ENCODE measurements at regions not wholly inside any gene's neighbourhood (a gene's known extent, or its start where the extent isn't known, plus 50 kb on each side); places are given as distances from the start of the nearest gene placed in this dataset.

- intact Hi-C loops (cut with DNase I), result loop anchor here (2.0 to 5.0 kb wide), 4 partner anchors 81 to 236 kb away; no protein-coding TSS in a partner anchor
- DNase-seq (no peak), ATAC-seq (no peak)
These were observed 50.0 kb upstream of the LCTL start for GRCh38 chr15:66615846-66616245.

GRCh38 chr15:66617137-66618090 is 51.6 kb upstream of the LCTL start:
- peak; percentile 41 to 75 for ATAC-seq
- intact Hi-C loops (cut with DNase I), result loop anchor here (2.0 to 5.0 kb wide), 4 partner anchors 80 to 235 kb away; no protein-coding TSS in a partner anchor

GRCh38 chr15:66619152-66619903 is 53.5 kb upstream of the LCTL start:
- peak; percentile 83 for DNase-seq
- ATAC-seq, result peak; percentile 62 to 70
- intact Hi-C loops (cut with DNase I), result loop anchor here (5.0 kb wide), 3 partner anchors 78 to 233 kb away; no protein-coding TSS in a partner anchor

More at GRCh38 chr15:66617137-66618090, 51.6 kb upstream of the LCTL start:
- DNase-seq, result peak; percentile 93

DNA sequence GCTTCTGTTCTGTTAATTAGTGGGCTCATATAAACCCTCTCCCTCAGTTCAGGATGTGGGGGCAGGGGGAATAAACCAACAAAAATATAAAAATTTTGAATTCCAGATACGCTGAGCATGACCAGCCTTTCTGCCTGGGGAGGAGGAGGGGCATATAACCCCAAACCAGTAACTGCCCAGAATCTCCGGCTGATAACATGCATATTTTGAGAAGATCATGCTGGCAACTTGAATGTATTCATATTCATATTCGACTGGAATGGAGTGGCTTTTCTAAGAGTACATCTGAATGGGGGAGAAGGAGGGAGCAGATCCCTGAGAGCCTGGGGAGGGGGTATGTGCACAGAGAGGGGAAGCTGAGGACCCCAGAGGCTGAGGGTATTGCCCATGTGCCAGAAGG is 54.5 kb upstream of the LCTL start:
- ATAC-seq (no peak), DNase-seq (no peak)
- intact Hi-C loops (cut with DNase I), result no loop called here

- DNase-seq (no peak), ATAC-seq (no peak)
- intact Hi-C loops (cut with DNase I), result no loop called here
These were observed 55.0 kb upstream of the LCTL start for GRCh38 chr15:66620744-66621344.

DNA sequence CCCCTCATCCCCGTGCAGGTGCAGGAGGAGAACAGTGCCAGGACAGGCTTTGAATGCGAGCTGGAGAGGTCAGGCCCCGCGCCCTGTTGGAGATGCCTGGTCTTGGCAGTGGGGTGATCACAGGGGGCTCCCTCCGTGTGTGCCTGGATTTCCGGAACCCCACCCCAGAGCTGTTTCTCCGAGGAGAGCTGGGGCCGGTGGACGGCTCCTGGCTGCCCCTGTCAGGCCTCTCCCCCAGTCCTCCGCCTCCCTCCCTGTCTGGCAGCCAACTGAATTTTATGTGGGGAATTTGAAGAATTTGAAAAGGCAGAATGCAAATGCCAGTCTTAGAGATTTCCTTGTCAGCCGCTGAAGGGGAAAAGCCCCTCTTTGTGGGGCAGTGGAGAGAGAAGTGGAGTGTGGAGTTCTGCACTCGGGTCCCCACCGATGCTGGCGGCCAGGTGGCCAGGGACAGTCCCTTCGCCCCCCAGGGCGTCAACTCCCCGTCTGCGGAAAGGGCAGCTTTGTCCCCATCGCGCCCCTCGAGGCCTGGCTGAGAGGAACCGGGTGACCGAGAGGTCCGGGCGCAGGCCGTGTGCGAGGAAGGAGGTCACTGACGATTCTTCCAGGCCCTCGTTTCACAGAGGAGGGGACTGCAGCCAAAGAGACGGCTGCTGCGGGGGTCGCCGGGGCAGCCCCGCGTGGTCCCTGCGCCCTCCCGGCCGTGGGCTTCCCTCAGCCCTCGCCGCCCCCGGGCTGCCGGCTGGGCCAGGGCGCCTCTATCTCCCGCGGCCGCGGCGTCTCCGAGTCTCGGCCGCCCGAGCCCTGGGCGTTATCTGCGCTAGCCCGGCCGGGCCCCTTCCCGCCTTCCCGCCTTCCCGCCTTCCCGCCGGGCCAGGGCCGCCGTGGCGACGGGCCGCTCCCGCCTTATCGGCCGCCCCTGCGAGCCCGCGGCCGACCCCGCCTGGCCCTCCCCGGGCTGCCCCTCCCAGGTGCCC is 56.0 kb upstream of the LCTL start:
- DNase-seq, result peak; percentile 41
- intact Hi-C loops (cut with DNase I), result no loop called here
- peak; percentile 45 to 48 for ATAC-seq

DNA sequence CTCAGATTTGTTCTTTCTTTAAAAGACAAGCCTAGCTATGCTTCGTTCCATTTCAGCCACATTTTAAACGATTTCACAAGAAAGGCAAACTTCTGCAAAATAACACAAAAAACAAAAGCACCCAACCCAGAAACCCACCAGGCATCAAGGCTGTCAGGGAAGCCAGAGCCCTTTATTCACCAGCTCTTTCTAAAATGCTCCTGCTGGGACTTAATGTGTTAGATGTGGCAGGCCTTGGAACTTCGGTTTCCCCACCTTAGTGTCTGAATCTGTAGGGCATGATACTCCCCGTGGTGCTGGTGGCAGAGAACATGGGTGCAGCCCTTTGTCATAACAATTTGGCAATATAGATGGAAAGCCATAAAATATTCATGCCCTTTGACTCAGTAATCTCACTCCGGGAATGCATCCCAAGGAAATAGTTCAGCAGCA is 56.8 kb upstream of the LCTL start:
- no peak for ATAC-seq

DNA sequence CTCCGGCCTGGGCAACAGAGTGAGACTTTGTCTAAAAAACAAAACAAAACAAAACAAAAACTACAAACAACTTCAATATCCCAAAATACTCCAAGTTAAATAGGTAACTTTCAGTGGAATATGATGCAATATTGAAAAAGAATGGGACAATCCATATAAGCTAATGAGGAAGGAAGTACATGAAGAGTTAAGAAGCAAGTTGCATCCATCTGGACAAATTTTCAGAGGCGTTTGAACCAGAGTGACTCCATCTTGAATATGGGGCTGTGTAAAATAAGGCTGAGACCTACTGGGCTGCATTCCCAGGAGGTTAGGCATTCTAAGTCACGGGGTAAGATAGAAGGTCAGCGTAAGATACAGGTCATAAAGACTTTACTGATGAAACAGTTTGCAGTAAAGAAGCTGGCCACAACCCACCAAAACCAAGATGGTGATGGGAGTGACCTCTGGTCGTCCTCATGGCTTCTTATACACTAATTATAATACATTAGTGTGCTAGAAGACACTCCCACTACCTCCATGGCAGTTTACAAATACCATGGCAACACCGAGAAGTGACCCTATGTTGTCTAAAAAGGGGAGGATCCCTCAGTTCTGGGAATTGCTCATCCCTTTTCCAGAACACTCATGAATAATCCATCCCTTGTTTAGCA is 58.1 kb upstream of the LCTL start:
- intact Hi-C loops (cut with DNase I), result no loop called here
- DNase-seq, result no peak

More for the DNA sequence above, 56.8 kb upstream of the LCTL start:
- intact Hi-C loops (cut with DNase I), result no loop called here
- DNase-seq, result no peak

GRCh38 chr15:66625531-66625930 is 59.7 kb upstream of the LCTL start:
- intact Hi-C loops (cut with DNase I), result no loop called here
- no peak for ATAC-seq
- DNase-seq, result no peak

More for the DNA sequence above, 58.1 kb upstream of the LCTL start:
- ATAC-seq, result no peak

DNA sequence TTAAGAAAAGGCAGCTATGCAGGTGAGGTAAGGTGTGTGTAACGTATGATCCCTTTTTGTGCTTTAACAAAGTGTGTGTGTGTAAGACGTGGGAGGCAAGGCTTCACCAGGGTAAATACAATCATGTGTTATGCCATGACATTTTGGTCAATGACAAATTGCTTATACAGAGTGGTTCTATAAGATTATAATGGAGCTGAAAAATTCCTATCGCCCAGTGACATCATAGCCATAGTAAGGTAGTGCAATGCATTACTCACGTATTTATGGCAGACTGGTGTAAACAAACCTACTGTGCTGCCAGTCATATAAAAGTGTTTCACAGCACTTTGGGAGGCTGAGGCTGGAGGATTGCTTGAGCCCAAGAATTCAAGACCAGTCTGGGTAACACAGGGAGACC is 60.2 kb upstream of the LCTL start:
- ATAC-seq (no peak), DNase-seq (no peak)
- intact Hi-C loops (cut with DNase I), result no loop called here

DNA sequence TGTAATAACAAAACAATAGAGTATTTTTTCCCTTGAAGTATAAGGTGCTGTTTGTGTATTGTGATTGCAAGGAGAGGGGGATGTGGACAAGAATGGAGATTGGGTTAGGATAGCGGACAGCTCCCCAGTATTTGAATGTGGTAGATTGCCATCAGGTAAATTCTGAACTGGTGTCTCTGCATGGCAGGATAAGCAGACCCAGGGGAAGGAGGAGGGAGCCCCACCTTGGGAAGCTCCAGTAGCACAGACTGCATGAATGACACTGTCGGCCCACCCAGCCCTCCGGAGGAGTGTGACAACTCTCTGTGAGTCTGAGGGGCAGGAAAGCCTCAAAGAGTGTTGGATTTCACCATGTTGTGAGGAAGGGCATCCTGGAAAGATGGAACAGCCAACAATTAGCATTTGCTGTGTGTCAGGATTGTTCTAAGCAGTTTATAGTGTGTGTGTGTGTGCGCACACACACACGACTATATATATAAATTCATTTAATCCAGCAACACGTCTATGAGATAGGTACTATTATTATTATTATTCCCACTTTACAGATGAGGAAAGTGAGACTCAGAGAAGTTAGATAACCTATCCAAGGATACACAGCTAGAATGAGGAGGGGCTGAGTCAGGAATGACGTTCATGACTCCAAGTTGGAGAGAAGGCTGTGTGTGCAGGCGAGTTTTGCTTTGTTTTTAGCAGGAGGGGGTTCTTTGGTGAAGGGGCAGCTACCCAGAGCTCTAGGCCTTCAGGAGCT is 63.4 kb upstream of the LCTL start:
- DNase-seq, result no peak
- ATAC-seq, result no peak

DNA sequence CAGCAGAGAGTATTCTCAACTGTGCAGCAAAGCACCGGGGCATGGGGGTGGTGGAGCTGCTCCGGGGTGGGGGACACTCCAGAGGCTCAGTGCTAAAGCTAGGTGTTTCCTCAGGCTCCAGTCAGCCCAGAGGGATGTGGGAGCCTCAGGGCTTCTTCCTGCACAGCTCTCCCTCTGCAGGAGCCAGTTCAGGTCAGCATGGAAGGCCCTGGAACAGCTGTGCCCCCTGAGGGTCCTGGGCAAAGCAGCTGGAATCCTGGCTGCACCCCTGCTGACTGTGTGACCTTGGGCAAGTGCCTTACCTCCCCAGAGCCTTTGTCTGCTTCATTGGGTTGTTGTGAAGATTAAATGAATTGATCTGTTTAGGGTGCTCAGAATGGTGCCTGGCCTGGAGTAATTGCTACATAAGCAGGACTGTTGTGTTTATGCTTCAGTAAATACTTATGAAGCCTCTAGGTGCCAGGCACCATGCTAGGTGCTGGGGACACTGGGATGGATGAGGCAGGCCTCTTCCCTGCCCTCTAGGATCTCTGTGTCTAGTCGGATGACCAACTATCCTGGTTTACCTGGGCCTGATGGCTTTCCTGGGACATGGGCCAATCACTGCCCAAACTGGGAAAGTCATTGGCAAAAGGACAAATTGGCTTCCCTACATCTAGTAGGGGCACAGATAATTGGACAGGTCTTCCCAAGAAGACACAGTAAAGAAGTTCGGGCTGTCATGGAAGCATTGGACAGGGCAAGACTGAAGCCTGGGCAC is 64.2 kb upstream of the LCTL start:
- peak in 1 of 2 donors; percentile 9 for ATAC-seq
- DNase-seq, result no peak
- intact Hi-C loops (cut with DNase I), result no loop called here

More for the DNA sequence above, 63.4 kb upstream of the LCTL start:
- intact Hi-C loops (cut with DNase I), result no loop called here

DNA sequence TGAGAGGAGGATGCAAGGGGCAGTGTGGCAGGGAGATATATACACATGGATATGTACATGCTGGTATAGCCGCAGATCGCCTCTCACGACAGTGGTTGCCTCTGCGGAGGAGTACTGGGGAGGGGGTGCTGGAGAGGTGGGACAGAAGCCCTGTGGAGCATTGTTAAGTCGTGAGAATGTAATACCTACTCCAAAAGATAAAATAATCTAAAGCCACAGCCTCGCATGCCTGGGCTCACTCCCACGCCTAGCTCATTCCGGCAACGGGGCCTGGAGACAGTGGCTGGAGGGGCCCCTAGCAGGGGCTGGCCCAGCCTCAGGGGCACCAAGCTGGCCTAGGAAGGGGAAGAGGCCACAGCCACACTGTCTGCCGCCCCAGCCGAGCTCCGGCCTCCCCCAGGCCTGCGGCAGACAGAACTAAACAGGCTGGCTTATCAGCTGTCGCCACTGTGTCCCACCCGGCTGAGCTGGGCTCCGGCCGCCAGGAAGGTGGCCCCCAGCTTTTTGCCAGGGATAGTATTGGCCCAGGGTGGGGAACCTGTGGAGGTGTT is 65.1 kb upstream of the LCTL start:
- intact Hi-C loops (cut with DNase I), result no loop called here
- peak; percentile 23 to 46 for ATAC-seq
- DNase-seq, result peak; percentile 48

DNA sequence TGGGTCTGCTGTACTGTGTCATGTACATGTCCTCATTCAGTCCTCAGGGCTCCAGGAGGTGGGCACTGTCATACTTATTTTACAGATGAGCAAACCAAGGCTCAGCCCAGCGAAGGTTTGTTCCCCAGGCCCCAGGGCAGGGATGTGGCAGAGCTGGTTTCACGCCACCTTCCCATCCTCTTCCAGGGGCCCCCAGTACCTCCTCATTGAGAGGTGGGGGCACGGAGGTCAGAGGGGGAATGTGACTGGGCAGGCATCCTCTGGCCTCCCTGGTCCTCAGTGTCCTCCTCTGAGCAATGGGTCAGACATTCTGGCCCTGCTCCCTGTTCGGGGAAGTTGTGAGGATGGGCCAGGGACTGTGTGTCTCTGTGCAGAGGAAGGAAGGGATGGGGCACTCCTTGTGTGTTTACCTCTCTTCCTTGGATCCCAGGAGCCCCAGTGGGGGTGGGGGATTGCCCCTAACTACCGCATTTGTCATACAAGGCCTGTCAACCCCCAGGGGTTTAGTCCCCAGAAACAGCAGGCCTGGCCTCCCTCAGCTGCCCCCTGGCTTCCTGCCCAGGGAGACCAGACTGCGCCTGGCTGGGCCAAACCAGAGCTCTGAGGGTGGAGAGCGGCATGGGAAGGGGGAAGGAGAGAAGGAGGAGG is 65.9 kb upstream of the LCTL start:
- ATAC-seq (peak; percentile 25 to 32), DNase-seq (peak; percentile 50)
- intact Hi-C loops (cut with DNase I), result no loop called here

- intact Hi-C loops (cut with DNase I), result no loop called here
These were observed 67.5 kb upstream of the LCTL start for GRCh38 chr15:66633041-66633937.

More at GRCh38 chr15:66633041-66633937, 67.5 kb upstream of the LCTL start:
- DNase-seq, result no peak
- peak in 1 of 2 donors; percentile 51 for ATAC-seq
